Activated CD8-positive, alpha-beta T cell treated with anti-CD3 and anti-CD28 coated beads for 36 hours (primary cell): ENCODE measurements at regions not wholly inside any gene's neighbourhood (a gene's known extent, or its start where the extent isn't known, plus 50 kb on each side); places are given as distances from the start of the nearest gene placed in this dataset.

ENCODE experiments used
- ATAC-seq: fragments of 200-7000 bp; cut with Tn5 transposase; one replicate; pipeline ENCODE4 v1.10.0; 2021; ENCODE audit warnings: mild to moderate bottlenecking, moderate library complexity
- CTCF ChIA-PET: fragments of 350-600 bp; sonication (Branson Sonifier 250); formaldehyde crosslinking; loops from one replicate; lab custom pipeline; 2021; ENCODE audit warnings: antibody characterized with exemption; lab: Charles Lee
- POLR2A ChIA-PET: fragments of 350-600 bp; sonication (Branson Sonifier 250); formaldehyde crosslinking; loops from one replicate; lab custom pipeline; 2021; ENCODE audit warnings: antibody characterized with exemption; lab: Charles Lee
- DNase-seq: peaks from one replicate; pipeline ENCODE4 v3.0.0-alpha.2; 2020
- H3K27ac Mint-ChIP-seq: one replicate; pipeline ENCODE4 v1.8.0; 2021; ENCODE audit warnings: mild to moderate bottlenecking, mixed read lengths
- H3K27me3 Mint-ChIP-seq: one replicate; pipeline ENCODE4 v1.8.0; 2021; ENCODE audit warnings: mixed read lengths
- H3K36me3 Mint-ChIP-seq: one replicate; pipeline ENCODE4 v1.8.0; 2021; ENCODE audit warnings: low read depth, mixed read lengths
- H3K4me1 Mint-ChIP-seq: one replicate; pipeline ENCODE4 v1.8.0; 2021; ENCODE audit warnings: low read depth, mixed read lengths
- H3K4me3 Mint-ChIP-seq: one replicate; pipeline ENCODE4 v1.8.0; 2021; ENCODE audit warnings: mild to moderate bottlenecking, moderate library complexity, mixed read lengths
- H3K9me3 Mint-ChIP-seq: one replicate; pipeline ENCODE4 v1.8.0; 2021; ENCODE audit warnings: mixed read lengths
- CTCF ChIP-seq: fragments of 200-600 bp; IDR thresholded peaks from one replicate; pipeline ENCODE4 v1.8.0; 2022; ENCODE audit warnings: antibody characterized with exemption, mild to moderate bottlenecking
- intact Hi-C: fragments of 100-400 bp; cut with micrococcal nuclease; formaldehyde crosslinking; loops from one replicate; pipeline ENCODE4 v1.10.0; 2022

- no peaks in the 10 kb centered on the region for H3K9me3 Mint-ChIP-seq
- no peaks in the 10 kb centered on the region for H3K4me1 Mint-ChIP-seq
- ChIA-PET CTCF (no interaction called here), POLR2A (no interaction called here)
- intact Hi-C loops = no loop called here
- no peaks in the 10 kb centered on the region for H3K36me3 Mint-ChIP-seq
- peaks cover 3% of the 10 kb centered on the region for H3K27me3 Mint-ChIP-seq
- ATAC-seq (no peak), DNase-seq (no peak)
- no peak overlapping the region for H3K4me3 Mint-ChIP-seq
- TF ChIP-seq CTCF = no peak
- H3K27ac Mint-ChIP-seq = no peak overlapping the region
Measured at GRCh38 chr12:114046236-114046998, 80.3 kb upstream of the RBM19 start.

GRCh38 chr12:114045349-114045748, 79.2 kb upstream of the RBM19 start:
- ChIA-PET POLR2A (no interaction called here), CTCF (no interaction called here)
- TF ChIP-seq CTCF = no peak
- no peak for DNase-seq
- Mint-ChIP-seq H3K9me3 (no peaks in the 10 kb centered on the region), H3K27me3 (peaks cover 3% of the 10 kb centered on the region), H3K4me3 (no peak overlapping the region), H3K27ac (no peak overlapping the region), H3K4me1 (no peaks in the 10 kb centered on the region), H3K36me3 (no peaks in the 10 kb centered on the region)
- ATAC-seq = no peak
- intact Hi-C loops = no loop called here

- POLR2A ChIA-PET = no interaction called here
- no peak for DNase-seq
- CTCF ChIA-PET = no interaction called here
- no peak for TF ChIP-seq CTCF
- Mint-ChIP-seq H3K27me3 (peaks cover 7% of the 10 kb centered on the region), H3K4me3 (no peak overlapping the region), H3K9me3 (no peaks in the 10 kb centered on the region), H3K4me1 (no peaks in the 10 kb centered on the region), H3K36me3 (no peaks in the 10 kb centered on the region), H3K27ac (no peak overlapping the region)
- no peak for ATAC-seq
- intact Hi-C loops = no loop called here
Measured at GRCh38 chr12:114041590-114041989, 75.5 kb upstream of the RBM19 start.

GRCh38 chr12:114041136-114041535, 75.0 kb upstream of the RBM19 start:
- ChIA-PET POLR2A (no interaction called here), CTCF (no interaction called here)
- intact Hi-C loops = no loop called here
- H3K27ac Mint-ChIP-seq = no peak overlapping the region
- no peak for TF ChIP-seq CTCF
- H3K9me3 Mint-ChIP-seq = no peaks in the 10 kb centered on the region
- H3K4me3 Mint-ChIP-seq = no peak overlapping the region
- DNase-seq (no peak), ATAC-seq (no peak)
- no peaks in the 10 kb centered on the region for H3K36me3 Mint-ChIP-seq
- H3K27me3 Mint-ChIP-seq = peaks cover 9% of the 10 kb centered on the region
- no peaks in the 10 kb centered on the region for H3K4me1 Mint-ChIP-seq

GRCh38 chr12:114038962-114039361, 72.8 kb upstream of the RBM19 start:
- intact Hi-C loops = no loop called here
- H3K27me3 Mint-ChIP-seq = peaks cover 11% of the 10 kb centered on the region
- POLR2A ChIA-PET = no interaction called here
- H3K36me3 Mint-ChIP-seq = no peaks in the 10 kb centered on the region
- H3K27ac Mint-ChIP-seq = no peak overlapping the region
- TF ChIP-seq CTCF = no peak
- no peak for DNase-seq
- H3K4me1 Mint-ChIP-seq = no peaks in the 10 kb centered on the region
- H3K4me3 Mint-ChIP-seq = no peak overlapping the region
- no peak for ATAC-seq
- H3K9me3 Mint-ChIP-seq = no peaks in the 10 kb centered on the region
- CTCF ChIA-PET = interaction anchor here (1.2 to 1.9 kb wide), 2 partner anchors 58 to 470 kb away, joined by 3 read pairs; no protein-coding TSS in a partner anchor
